Naive thymus-derived CD4-positive, alpha-beta T cell (primary cell): ENCODE measurements at regions not wholly inside any gene's neighbourhood (a gene's known extent, or its start where the extent isn't known, plus 50 kb on each side); places are given as distances from the start of the nearest gene placed in this dataset.

Experiments
- ATAC-seq: fragments of 150-1000 bp; cut with Tn5 transposase; 2 replicates; pipeline ENCODE4 v1.10.0; 2021; ENCODE audit warnings: mild to moderate bottlenecking, moderate library complexity
- CTCF ChIA-PET: fragments of 350-600 bp; sonication (Branson Sonifier 250); formaldehyde crosslinking; loops from one replicate; lab custom pipeline; 2021; ENCODE audit warnings: antibody characterized with exemption; lab: Charles Lee
- POLR2A ChIA-PET: fragments of 350-600 bp; sonication (Branson Sonifier 250); formaldehyde crosslinking; loops from one replicate; lab custom pipeline; 2021; ENCODE audit warnings: antibody characterized with exemption, inconsistent platforms; lab: Charles Lee
- DNase-seq, 9 donors: peaks; one replicate each; pipeline versions ENCODE4 v3.0.0 to v3.0.0-alpha.2; 2020 to 2022; ENCODE audit warnings: mixed read lengths in 1 of 9
- H3K27ac ChIP-seq: one replicate; pipeline ENCODE4 v1.7.0; 2013; ENCODE audit warnings: mild to moderate bottlenecking, low read depth, low read length, moderate library complexity
- H3K27me3 ChIP-seq, 2 donors: one replicate each; pipeline ENCODE4 v1.7.0; 2013; ENCODE audit warnings: low read length in 2 of 2, mild to moderate bottlenecking in 2 of 2, moderate library complexity in 2 of 2; ENCODE audit not compliant: control insufficient read depth in 2 of 2, insufficient read depth in 2 of 2
- H3K36me3 ChIP-seq, 3 experiments: 1 replicate in 2 of 3; 2 replicates in 1 of 3; pipeline ENCODE4 v1.7.0; 2013; ENCODE audit warnings: low read length in 3 of 3, mild to moderate bottlenecking in 3 of 3, moderate library complexity in 1 of 3; ENCODE audit not compliant: insufficient read depth in 3 of 3, control insufficient read depth in 2 of 3
- H3K4me1 ChIP-seq, 2 donors: one replicate each; pipeline ENCODE4 v1.7.0; 2013; ENCODE audit warnings: low read length in 2 of 2, mild to moderate bottlenecking in 2 of 2, moderate library complexity in 1 of 2; ENCODE audit not compliant: control insufficient read depth in 2 of 2, insufficient read depth in 2 of 2
- H3K4me3 ChIP-seq: 2 replicates; pipeline ENCODE4 v1.7.0; 2013; ENCODE audit warnings: mild to moderate bottlenecking, low read length
- H3K9me3 ChIP-seq, 3 experiments: 1 replicate in 2 of 3; 2 replicates in 1 of 3; pipeline ENCODE4 v1.7.0; 2013; ENCODE audit warnings: low read length in 3 of 3; ENCODE audit not compliant: control insufficient read depth in 2 of 3
- H3K27ac Mint-ChIP-seq, 9 donors: one replicate each; pipeline ENCODE4 v1.8.0; 2020 to 2022; ENCODE audit warnings: mixed read lengths in 9 of 9, mild to moderate bottlenecking in 8 of 9, moderate library complexity in 5 of 9, inconsistent platforms in 2 of 9
- H3K27me3 Mint-ChIP-seq, 5 donors: one replicate each; pipeline ENCODE4 v1.8.0; 2021 to 2022; ENCODE audit warnings: mixed read lengths in 5 of 5, mild to moderate bottlenecking in 1 of 5
- H3K36me3 Mint-ChIP-seq, 5 donors: one replicate each; pipeline ENCODE4 v1.8.0; 2020 to 2022; ENCODE audit warnings: mixed read lengths in 5 of 5, mild to moderate bottlenecking in 3 of 5, inconsistent platforms in 1 of 5
- H3K4me1 Mint-ChIP-seq, 7 donors: one replicate each; pipeline ENCODE4 v1.8.0; 2020 to 2022; ENCODE audit warnings: mixed read lengths in 7 of 7, mild to moderate bottlenecking in 3 of 7, inconsistent platforms in 1 of 7
- H3K4me3 Mint-ChIP-seq, 10 donors: one replicate each; pipeline ENCODE4 v1.8.0; 2020 to 2022; ENCODE audit warnings: mild to moderate bottlenecking in 10 of 10, mixed read lengths in 10 of 10, moderate library complexity in 6 of 10, inconsistent platforms in 2 of 10
- H3K9me3 Mint-ChIP-seq, 11 donors: one replicate each; pipeline ENCODE4 v1.8.0; 2020 to 2022; ENCODE audit warnings: mixed read lengths in 11 of 11, mild to moderate bottlenecking in 4 of 11, inconsistent platforms in 1 of 11, moderate library complexity in 1 of 11
- intact Hi-C, 2 donors: fragments of 100-400 bp; cut with micrococcal nuclease; formaldehyde crosslinking; loops; one replicate each; pipeline ENCODE4 v1.15.1; 2023

DNA sequence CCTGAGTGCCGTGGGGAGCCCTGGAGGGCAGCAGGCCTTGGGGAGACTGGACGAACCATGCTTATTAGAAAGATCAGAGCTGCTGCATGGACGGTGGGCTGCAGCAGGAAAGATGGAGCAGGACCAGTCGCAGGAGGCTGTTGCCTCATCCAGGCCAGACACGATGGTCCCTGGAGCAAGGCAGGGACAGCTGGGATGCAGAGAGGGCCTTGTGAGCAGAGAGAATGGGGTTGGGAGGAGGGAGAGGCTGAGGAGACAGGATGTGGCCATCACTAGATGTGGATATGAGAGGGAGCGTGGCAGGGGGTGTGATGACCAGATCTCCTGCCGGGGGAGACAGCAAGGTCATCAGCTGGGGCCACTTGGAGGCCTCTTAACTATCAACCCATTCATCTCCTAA lies 727.6 kb downstream of the PTPRU start:
- no peaks in the 10 kb centered on the region for H3K36me3 ChIP-seq
- intact Hi-C loops, result no loop called here
- ChIA-PET CTCF (no interaction called here), POLR2A (no interaction called here)
- H3K4me1 Mint-ChIP-seq, result no peaks in the 10 kb centered on the region
- H3K9me3 ChIP-seq, result no peaks in the 10 kb centered on the region
- H3K36me3 Mint-ChIP-seq, result peaks cover 0 to 4% (median 0%) of the 10 kb centered on the region in 5 donors
- no peak overlapping the region for H3K4me3 Mint-ChIP-seq
- H3K4me1 ChIP-seq, result no peaks in the 10 kb centered on the region
- H3K27ac Mint-ChIP-seq, result no peak overlapping the region
- peaks cover 0 to 39% (median 11%) of the 10 kb centered on the region in 5 donors for H3K27me3 Mint-ChIP-seq
- no peak overlapping the region for H3K4me3 ChIP-seq
- peaks cover 0 to 4% (median 0%) of the 10 kb centered on the region in 11 donors for H3K9me3 Mint-ChIP-seq
- ATAC-seq, result no peak
- DNase-seq, result no peak
- H3K27ac ChIP-seq, result no peak overlapping the region
- H3K27me3 ChIP-seq, result no peaks in the 10 kb centered on the region

DNA sequence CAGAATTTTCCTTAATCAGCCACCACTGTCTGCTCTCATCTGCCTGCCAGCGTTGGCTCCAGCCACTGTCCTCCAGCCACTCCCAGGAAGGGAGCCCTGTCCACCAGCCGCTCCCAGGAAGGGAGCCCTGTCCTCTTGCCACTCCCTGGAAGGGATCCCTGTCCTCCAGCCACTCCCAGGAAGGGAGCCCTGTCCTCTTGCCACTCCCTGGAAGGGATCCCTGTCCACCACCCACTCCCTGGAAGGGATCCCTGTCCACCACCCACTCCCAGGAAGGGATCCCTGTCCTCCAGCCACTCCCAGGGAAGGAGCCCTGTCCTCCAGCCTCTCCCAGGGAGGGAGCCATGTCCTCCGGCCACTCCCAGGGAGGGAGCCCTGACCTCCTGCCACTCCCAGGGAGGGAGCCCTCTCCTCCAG lies 726.5 kb downstream of the PTPRU start:
- POLR2A ChIA-PET, result no interaction called here
- Histone ChIP-seq H3K27me3 (no peaks in the 10 kb centered on the region), H3K36me3 (no peaks in the 10 kb centered on the region), H3K9me3 (no peaks in the 10 kb centered on the region), H3K27ac (no peak overlapping the region), H3K4me3 (no peak overlapping the region), H3K4me1 (no peaks in the 10 kb centered on the region)
- ATAC-seq, result no peak
- H3K27me3 Mint-ChIP-seq, result peaks cover 0 to 39% (median 10%) of the 10 kb centered on the region in 5 donors
- DNase-seq, result no peak
- H3K27ac Mint-ChIP-seq, result no peak overlapping the region
- CTCF ChIA-PET, result no interaction called here
- intact Hi-C loops, result no loop called here
- H3K9me3 Mint-ChIP-seq, result peaks cover 0 to 4% (median 0%) of the 10 kb centered on the region in 11 donors
- H3K4me1 Mint-ChIP-seq, result no peaks in the 10 kb centered on the region
- H3K4me3 Mint-ChIP-seq, result no peak overlapping the region
- peaks cover 0 to 4% (median 0%) of the 10 kb centered on the region in 5 donors for H3K36me3 Mint-ChIP-seq

DNA sequence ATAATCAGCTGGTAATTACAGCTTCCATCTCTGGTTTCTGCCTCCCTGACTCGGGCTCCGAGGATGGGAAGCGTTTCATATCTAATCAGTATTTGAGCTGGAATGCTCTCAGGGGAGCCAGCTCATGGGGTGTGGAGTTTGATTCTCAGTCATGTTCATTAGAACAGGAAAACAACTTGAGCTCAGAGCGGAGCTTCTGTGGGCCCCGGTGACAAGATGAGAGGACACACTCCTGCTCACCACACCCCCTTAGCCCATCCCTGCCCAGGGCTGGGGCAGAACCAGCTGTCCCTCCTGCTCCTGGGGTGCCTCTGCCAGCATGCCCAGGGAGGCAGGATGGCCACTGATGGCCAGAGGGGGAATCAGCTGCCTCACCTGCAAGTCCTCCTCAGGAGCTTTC lies 726.0 kb downstream of the PTPRU start:
- no peak for ATAC-seq
- H3K9me3 Mint-ChIP-seq, result peaks cover 0 to 4% (median 0%) of the 10 kb centered on the region in 11 donors
- Histone ChIP-seq H3K4me1 (no peaks in the 10 kb centered on the region), H3K27me3 (no peaks in the 10 kb centered on the region), H3K36me3 (no peaks in the 10 kb centered on the region), H3K27ac (no peak overlapping the region), H3K9me3 (no peaks in the 10 kb centered on the region), H3K4me3 (no peak overlapping the region)
- DNase-seq, result no peak
- peaks cover 0 to 4% (median 0%) of the 10 kb centered on the region in 5 donors for H3K36me3 Mint-ChIP-seq
- POLR2A ChIA-PET, result no interaction called here
- intact Hi-C loops, result no loop called here
- H3K27ac Mint-ChIP-seq, result no peak overlapping the region
- no peak overlapping the region for H3K4me3 Mint-ChIP-seq
- H3K4me1 Mint-ChIP-seq, result no peaks in the 10 kb centered on the region
- CTCF ChIA-PET, result no interaction called here
- peaks cover 0 to 39% (median 12%) of the 10 kb centered on the region in 5 donors for H3K27me3 Mint-ChIP-seq

DNA sequence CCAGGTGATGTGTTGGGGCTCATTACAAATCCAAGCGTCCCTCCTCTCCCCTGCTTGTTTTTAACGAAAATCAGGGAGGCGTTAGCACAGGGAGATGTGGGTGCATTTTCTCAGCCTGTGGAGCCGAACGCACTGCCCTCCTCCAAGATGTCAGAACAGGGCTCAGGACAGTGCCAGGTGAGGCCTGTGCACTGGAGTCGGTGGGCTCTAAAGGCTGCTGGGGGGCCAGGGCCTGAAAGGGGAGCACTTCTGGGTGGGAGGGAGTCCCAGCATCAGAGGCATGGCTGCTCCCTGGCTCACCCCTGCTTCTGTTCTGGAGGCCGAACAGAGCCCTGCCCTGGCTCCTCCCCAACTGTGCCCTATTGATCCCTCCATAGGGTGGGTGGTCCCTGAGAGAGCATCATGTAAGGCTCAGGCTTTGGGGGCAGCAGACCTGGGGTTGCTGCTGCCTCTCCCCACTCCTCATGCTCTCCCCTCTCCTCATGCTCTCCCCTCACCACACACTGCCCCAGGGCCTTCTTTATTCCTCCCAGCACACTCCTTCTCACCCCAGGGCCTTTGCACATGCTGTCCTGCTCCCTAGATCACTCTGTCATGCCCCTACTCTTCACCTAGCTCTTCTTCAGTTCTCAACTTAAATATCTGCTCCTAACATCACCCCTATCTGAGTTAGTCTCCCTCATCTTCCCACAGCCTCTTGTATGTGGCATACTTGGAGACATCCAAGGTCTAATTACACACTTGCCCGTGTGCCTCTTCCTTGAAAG lies 725.2 kb downstream of the PTPRU start:
- intact Hi-C loops, result no loop called here
- ATAC-seq, result no peak
- H3K9me3 Mint-ChIP-seq, result peaks cover 0 to 4% (median 0%) of the 10 kb centered on the region in 11 donors
- Histone ChIP-seq H3K9me3 (no peaks in the 10 kb centered on the region), H3K4me1 (no peaks in the 10 kb centered on the region), H3K36me3 (no peaks in the 10 kb centered on the region), H3K27me3 (no peaks in the 10 kb centered on the region), H3K27ac (no peak overlapping the region), H3K4me3 (no peak overlapping the region)
- ChIA-PET CTCF (no interaction called here), POLR2A (no interaction called here)
- H3K36me3 Mint-ChIP-seq, result peaks cover 0 to 4% (median 0%) of the 10 kb centered on the region in 5 donors
- peaks cover 0 to 36% (median 16%) of the 10 kb centered on the region in 5 donors for H3K27me3 Mint-ChIP-seq
- H3K27ac Mint-ChIP-seq, result no peak overlapping the region
- no peak for DNase-seq
- H3K4me1 Mint-ChIP-seq, result no peaks in the 10 kb centered on the region
- no peak overlapping the region for H3K4me3 Mint-ChIP-seq

DNA sequence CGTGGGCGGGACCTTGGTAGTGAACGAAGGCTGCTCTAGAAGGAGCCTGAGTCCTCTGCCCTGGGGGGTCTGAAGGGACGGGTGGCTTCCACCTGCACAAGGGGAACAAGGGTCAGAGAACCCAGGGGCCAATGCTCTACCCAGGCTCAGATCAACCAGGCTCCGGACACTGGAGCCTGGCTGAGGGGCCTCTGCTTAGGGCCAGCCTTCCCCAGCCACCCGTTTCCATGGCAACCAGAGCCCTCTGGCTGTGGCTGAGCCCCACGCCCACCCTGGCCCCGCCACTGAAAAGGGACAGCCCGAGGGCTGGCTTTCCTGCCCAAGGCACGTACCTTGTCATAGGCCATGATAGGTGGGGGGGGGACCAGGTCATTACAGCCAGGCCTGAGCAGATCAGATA lies 724.6 kb downstream of the PTPRU start:
- intact Hi-C loops, result no loop called here
- ChIA-PET POLR2A (no interaction called here), CTCF (no interaction called here)
- Histone ChIP-seq H3K4me1 (no peaks in the 10 kb centered on the region), H3K9me3 (no peaks in the 10 kb centered on the region), H3K36me3 (no peaks in the 10 kb centered on the region), H3K27me3 (no peaks in the 10 kb centered on the region), H3K27ac (no peak overlapping the region), H3K4me3 (no peak overlapping the region)
- Mint-ChIP-seq H3K36me3 (peaks cover 0 to 4% (median 0%) of the 10 kb centered on the region in 5 donors), H3K4me1 (no peaks in the 10 kb centered on the region), H3K9me3 (peaks cover 0 to 4% (median 0%) of the 10 kb centered on the region in 11 donors), H3K4me3 (no peak overlapping the region), H3K27me3 (peaks cover 0 to 32% (median 13%) of the 10 kb centered on the region in 5 donors), H3K27ac (no peak overlapping the region)
- ATAC-seq (no peak), DNase-seq (no peak)

DNA sequence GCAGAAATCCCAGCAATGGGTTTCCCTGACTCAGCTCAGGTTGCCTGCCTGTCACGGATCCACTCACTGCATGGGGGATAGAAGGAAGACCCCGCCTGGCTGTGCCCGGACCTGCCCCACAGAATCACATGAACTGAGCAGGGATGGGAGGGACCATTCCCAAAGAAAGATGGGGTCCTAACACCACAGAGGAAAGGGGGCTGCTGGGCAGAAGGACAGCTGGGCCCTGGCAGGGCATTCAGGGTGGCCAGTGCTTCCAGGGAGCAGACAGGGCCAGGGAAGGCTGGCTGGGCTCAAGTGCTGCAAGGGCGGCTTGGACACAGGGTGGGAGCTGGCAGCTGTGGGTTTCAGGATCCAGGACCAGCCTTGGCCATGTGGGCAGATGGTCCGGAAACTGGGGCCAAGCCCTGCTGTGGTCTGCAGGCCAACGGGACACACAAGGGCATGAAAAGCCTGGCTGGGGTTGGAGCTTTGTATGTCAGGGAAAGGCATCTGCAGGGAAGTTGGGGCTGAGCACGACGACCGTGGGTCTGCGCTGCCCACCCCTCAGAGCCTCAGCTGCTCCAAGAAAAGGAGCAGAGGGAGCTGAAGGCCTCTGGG lies 723.9 kb downstream of the PTPRU start:
- ATAC-seq (no peak), DNase-seq (no peak)
- intact Hi-C loops, result no loop called here
- Mint-ChIP-seq H3K27ac (no peak overlapping the region), H3K9me3 (peaks cover 0 to 4% (median 0%) of the 10 kb centered on the region in 11 donors), H3K4me3 (no peak overlapping the region), H3K36me3 (peaks cover 0 to 4% (median 0%) of the 10 kb centered on the region in 5 donors), H3K4me1 (no peaks in the 10 kb centered on the region), H3K27me3 (peaks cover 0 to 34% (median 12%) of the 10 kb centered on the region in 5 donors)
- Histone ChIP-seq H3K36me3 (no peaks in the 10 kb centered on the region), H3K27ac (no peak overlapping the region), H3K4me1 (no peaks in the 10 kb centered on the region), H3K9me3 (no peaks in the 10 kb centered on the region), H3K27me3 (no peaks in the 10 kb centered on the region), H3K4me3 (no peak overlapping the region)
- CTCF ChIA-PET, result no interaction called here
- POLR2A ChIA-PET, result no interaction called here
